Heart left ventricle (tissue), 13 donors: ENCODE measurements at regions not wholly inside any gene's neighbourhood (a gene's known extent, or its start where the extent isn't known, plus 50 kb on each side); places are given as distances from the start of the nearest gene placed in this dataset.

Experiments used
- POLR2A ChIP-seq, 2 donors: fragments of 450-650 bp; IDR thresholded peaks; one replicate each; pipeline ENCODE4 v1.6.1; 2017; ENCODE audit warnings: antibody characterized with exemption in 2 of 2, mild to moderate bottlenecking in 2 of 2, moderate library complexity in 2 of 2
- TF ChIP-seq, protein P1 (sequence below), 12 donors: fragments of 200-600 bp; sonication (generic) in 4 of 12; IDR thresholded peaks; one replicate each; pipeline versions ENCODE4 v1.5.0 to v1.8.0; 2018 to 2022; ENCODE audit warnings: antibody characterized with exemption in 12 of 12, mild to moderate bottlenecking in 5 of 12
- donor health status: ischemic (EF 13 %, LVEDD 7.1; RV severe dilation, severe dysfunction).
- donor health status: DM: no; HTN: yes; CAD: no.
- donor health status: DM: no; HTN: no; CAD: no.
- donor health status: ischemic (EF 25% LVEDD 6.9; RV normal size, moderate dysfunction).
- donor health status: ischemic (EF 25% LVEDD 5.7; RV mildly dilated, moderate dysfunction).
- donor health status: ischemic (EF 35%, LVEDD 5.7; RV mildly dilated, moderate dysfunction).
- donor health status: nonischemic (EF 11% LVEDD 7.7; RV severe dilation, severe dysfunction).
- donor health status: DM: yes; HTN: yes; CAD: no.
- donor health status: PGD.
- donor health status: ischemic (EF 29% LVEDD 5.4; RV normal size, mild dysfunction).
- donor health status: nonischemic (EF 23%, LVEDD 6.1; RV moderate dilation, normal function).

DNA sequence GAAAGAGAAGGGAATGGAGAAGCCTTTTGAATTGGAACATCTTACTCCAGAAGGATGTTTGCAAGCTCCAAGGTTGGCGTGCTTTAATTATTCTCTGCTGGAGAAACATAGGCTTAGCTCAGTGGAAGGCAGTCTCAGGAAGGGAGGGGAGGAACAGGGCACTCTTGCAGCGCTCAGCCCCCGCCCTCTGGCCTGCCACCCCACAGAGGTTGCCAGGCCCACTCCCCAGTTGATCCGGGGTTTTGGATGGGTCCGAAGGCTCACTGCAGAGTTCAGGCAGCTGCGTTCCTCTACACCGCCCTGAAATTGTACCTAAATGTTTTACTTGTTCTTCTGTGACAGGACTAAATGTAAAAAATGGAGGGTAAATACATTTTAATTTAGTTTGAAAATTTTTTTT, 155.2 kb upstream of the DTNBP1 start:
- TF ChIP-seq POLR2A (IDR thresholded peaks at IDR 0.05): no peak
- TF ChIP-seq, protein P1, sequence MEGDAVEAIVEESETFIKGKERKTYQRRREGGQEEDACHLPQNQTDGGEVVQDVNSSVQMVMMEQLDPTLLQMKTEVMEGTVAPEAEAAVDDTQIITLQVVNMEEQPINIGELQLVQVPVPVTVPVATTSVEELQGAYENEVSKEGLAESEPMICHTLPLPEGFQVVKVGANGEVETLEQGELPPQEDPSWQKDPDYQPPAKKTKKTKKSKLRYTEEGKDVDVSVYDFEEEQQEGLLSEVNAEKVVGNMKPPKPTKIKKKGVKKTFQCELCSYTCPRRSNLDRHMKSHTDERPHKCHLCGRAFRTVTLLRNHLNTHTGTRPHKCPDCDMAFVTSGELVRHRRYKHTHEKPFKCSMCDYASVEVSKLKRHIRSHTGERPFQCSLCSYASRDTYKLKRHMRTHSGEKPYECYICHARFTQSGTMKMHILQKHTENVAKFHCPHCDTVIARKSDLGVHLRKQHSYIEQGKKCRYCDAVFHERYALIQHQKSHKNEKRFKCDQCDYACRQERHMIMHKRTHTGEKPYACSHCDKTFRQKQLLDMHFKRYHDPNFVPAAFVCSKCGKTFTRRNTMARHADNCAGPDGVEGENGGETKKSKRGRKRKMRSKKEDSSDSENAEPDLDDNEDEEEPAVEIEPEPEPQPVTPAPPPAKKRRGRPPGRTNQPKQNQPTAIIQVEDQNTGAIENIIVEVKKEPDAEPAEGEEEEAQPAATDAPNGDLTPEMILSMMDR (IDR thresholded peaks at IDR 0.05): no peak
